Activated CD4-positive, alpha-beta T cell treated with anti-CD3 and anti-CD28 coated beads for 36 hours (primary cell): ENCODE measurements at regions not wholly inside any gene's neighbourhood (a gene's known extent, or its start where the extent isn't known, plus 50 kb on each side); places are given as distances from the start of the nearest gene placed in this dataset.

ENCODE experiments used
- ATAC-seq: fragments of 200-7000 bp; cut with Tn5 transposase; one replicate; pipeline ENCODE4 v1.10.0; 2021; ENCODE audit warnings: mild to moderate bottlenecking, moderate library complexity
- CTCF ChIA-PET: fragments of 350-600 bp; sonication (Branson Sonifier 250); formaldehyde crosslinking; loops from one replicate; lab custom pipeline; 2021; ENCODE audit warnings: antibody characterized with exemption; lab: Charles Lee
- POLR2A ChIA-PET: fragments of 350-600 bp; sonication (Branson Sonifier 250); formaldehyde crosslinking; loops from one replicate; lab custom pipeline; 2021; ENCODE audit warnings: antibody characterized with exemption, inconsistent platforms; lab: Charles Lee
- DNase-seq: peaks from one replicate; pipeline ENCODE4 v3.0.0-alpha.2; 2020
- H3K27ac Mint-ChIP-seq: one replicate; pipeline ENCODE4 v1.8.0; 2021; ENCODE audit warnings: mixed read lengths
- H3K27me3 Mint-ChIP-seq: one replicate; pipeline ENCODE4 v1.8.0; 2021; ENCODE audit warnings: mixed read lengths
- H3K36me3 Mint-ChIP-seq: one replicate; pipeline ENCODE4 v1.8.0; 2021; ENCODE audit warnings: low read depth, mixed read lengths
- H3K4me1 Mint-ChIP-seq: one replicate; pipeline ENCODE4 v1.8.0; 2021; ENCODE audit warnings: mixed read lengths
- H3K4me3 Mint-ChIP-seq: one replicate; pipeline ENCODE4 v1.8.0; 2021; ENCODE audit warnings: mild to moderate bottlenecking, moderate library complexity, mixed read lengths
- H3K9me3 Mint-ChIP-seq: one replicate; pipeline ENCODE4 v1.8.0; 2021; ENCODE audit warnings: low read depth, mixed read lengths
- intact Hi-C, 2 experiments: fragments of 100-400 bp; cut with DNase I in 1 of 2; cut with micrococcal nuclease in 1 of 2; formaldehyde crosslinking; loops; one replicate each; pipeline versions ENCODE4 v1.14.2 to v1.15.1; 2022 to 2024; cut with DNase I, micrococcal nuclease

- H3K4me1 Mint-ChIP-seq: no peaks in the 10 kb centered on the region
- ATAC-seq: no peak
- no peak overlapping the region for H3K27ac Mint-ChIP-seq
- POLR2A ChIA-PET: no interaction called here
- no peaks in the 10 kb centered on the region for H3K27me3 Mint-ChIP-seq
- intact Hi-C loops: no loop called here
- H3K4me3 Mint-ChIP-seq: no peak overlapping the region
- no peak for DNase-seq
- CTCF ChIA-PET: no interaction called here
- peaks cover 13% of the 10 kb centered on the region for H3K9me3 Mint-ChIP-seq
- H3K36me3 Mint-ChIP-seq: no peaks in the 10 kb centered on the region
Observed at GRCh38 chr3:80526153-80526552, 758.4 kb upstream of the ROBO1 start.

- intact Hi-C loops: no loop called here
- CTCF ChIA-PET: no interaction called here
- ATAC-seq (no peak), DNase-seq (no peak)
- no peak overlapping the region for H3K4me3 Mint-ChIP-seq
- no peaks in the 10 kb centered on the region for H3K27me3 Mint-ChIP-seq
- no peaks in the 10 kb centered on the region for H3K4me1 Mint-ChIP-seq
- H3K9me3 Mint-ChIP-seq: peaks cover 10% of the 10 kb centered on the region
- H3K36me3 Mint-ChIP-seq: no peaks in the 10 kb centered on the region
- H3K27ac Mint-ChIP-seq: no peak overlapping the region
- POLR2A ChIA-PET: no interaction called here
Observed at GRCh38 chr3:80521081-80521480, 753.3 kb upstream of the ROBO1 start.

GRCh38 chr3:80519436-80519835 is 751.6 kb upstream of the ROBO1 start:
- H3K9me3 Mint-ChIP-seq: peaks cover 10% of the 10 kb centered on the region
- no peaks in the 10 kb centered on the region for H3K36me3 Mint-ChIP-seq
- DNase-seq (no peak), ATAC-seq (no peak)
- no peak overlapping the region for H3K4me3 Mint-ChIP-seq
- CTCF ChIA-PET: no interaction called here
- H3K27ac Mint-ChIP-seq: no peak overlapping the region
- intact Hi-C loops: no loop called here
- H3K4me1 Mint-ChIP-seq: no peaks in the 10 kb centered on the region
- POLR2A ChIA-PET: no interaction called here
- H3K27me3 Mint-ChIP-seq: no peaks in the 10 kb centered on the region

GRCh38 chr3:80496452-80496851 is 728.7 kb upstream of the ROBO1 start:
- Mint-ChIP-seq H3K27ac (no peak overlapping the region), H3K36me3 (no peaks in the 10 kb centered on the region), H3K4me3 (no peak overlapping the region), H3K4me1 (no peaks in the 10 kb centered on the region), H3K9me3 (peaks cover 5% of the 10 kb centered on the region), H3K27me3 (no peaks in the 10 kb centered on the region)
- CTCF ChIA-PET: interaction anchor here (1.2 kb wide), 1 partner anchor 180 kb away, joined by 3 read pairs; no protein-coding TSS in a partner anchor
- intact Hi-C loops: no loop called here
- ATAC-seq: no peak
- POLR2A ChIA-PET: no interaction called here
- DNase-seq: no peak

GRCh38 chr3:80492162-80492561 is 724.4 kb upstream of the ROBO1 start:
- H3K4me1 Mint-ChIP-seq: no peaks in the 10 kb centered on the region
- ATAC-seq (no peak), DNase-seq (no peak)
- intact Hi-C loops: no loop called here
- ChIA-PET POLR2A (no interaction called here), CTCF (no interaction called here)
- no peaks in the 10 kb centered on the region for H3K36me3 Mint-ChIP-seq
- H3K4me3 Mint-ChIP-seq: no peak overlapping the region
- H3K27me3 Mint-ChIP-seq: no peaks in the 10 kb centered on the region
- H3K27ac Mint-ChIP-seq: no peak overlapping the region
- peaks cover 6% of the 10 kb centered on the region for H3K9me3 Mint-ChIP-seq

- DNase-seq (no peak), ATAC-seq (no peak)
- ChIA-PET POLR2A (no interaction called here), CTCF (no interaction called here)
- peaks cover 5% of the 10 kb centered on the region for H3K9me3 Mint-ChIP-seq
- intact Hi-C loops: no loop called here
- no peak overlapping the region for H3K27ac Mint-ChIP-seq
- no peaks in the 10 kb centered on the region for H3K4me1 Mint-ChIP-seq
- H3K36me3 Mint-ChIP-seq: no peaks in the 10 kb centered on the region
- H3K4me3 Mint-ChIP-seq: no peak overlapping the region
- H3K27me3 Mint-ChIP-seq: no peaks in the 10 kb centered on the region
Observed at GRCh38 chr3:80472961-80473360, 705.2 kb upstream of the ROBO1 start.

- no peak for ATAC-seq
- Mint-ChIP-seq H3K27me3 (no peaks in the 10 kb centered on the region), H3K4me3 (no peak overlapping the region), H3K36me3 (no peaks in the 10 kb centered on the region), H3K4me1 (no peaks in the 10 kb centered on the region), H3K27ac (no peak overlapping the region), H3K9me3 (peaks cover 5% of the 10 kb centered on the region)
- no peak for DNase-seq
- ChIA-PET POLR2A (no interaction called here), CTCF (no interaction called here)
- intact Hi-C loops: no loop called here
Observed at GRCh38 chr3:80472459-80472858, 704.7 kb upstream of the ROBO1 start.

- no peak for ATAC-seq
- no peak overlapping the region for H3K27ac Mint-ChIP-seq
- no peaks in the 10 kb centered on the region for H3K27me3 Mint-ChIP-seq
- no peak for DNase-seq
- intact Hi-C loops: no loop called here
- H3K4me1 Mint-ChIP-seq: no peaks in the 10 kb centered on the region
- POLR2A ChIA-PET: no interaction called here
- no peaks in the 10 kb centered on the region for H3K36me3 Mint-ChIP-seq
- no peak overlapping the region for H3K4me3 Mint-ChIP-seq
- CTCF ChIA-PET: interaction anchor here (0.7 kb wide), 1 partner anchor 19 kb away, joined by 3 read pairs; no protein-coding TSS in a partner anchor
- peaks cover 17% of the 10 kb centered on the region for H3K9me3 Mint-ChIP-seq
Observed at GRCh38 chr3:80470433-80470832, 702.6 kb upstream of the ROBO1 start.

GRCh38 chr3:80465746-80466145 is 697.9 kb upstream of the ROBO1 start:
- ATAC-seq (no peak), DNase-seq (no peak)
- H3K4me1 Mint-ChIP-seq: no peaks in the 10 kb centered on the region
- ChIA-PET CTCF (no interaction called here), POLR2A (no interaction called here)
- intact Hi-C loops: no loop called here
- H3K27me3 Mint-ChIP-seq: no peaks in the 10 kb centered on the region
- no peak overlapping the region for H3K4me3 Mint-ChIP-seq
- peaks cover 17% of the 10 kb centered on the region for H3K9me3 Mint-ChIP-seq
- H3K27ac Mint-ChIP-seq: no peak overlapping the region
- H3K36me3 Mint-ChIP-seq: no peaks in the 10 kb centered on the region

- intact Hi-C loops: no loop called here
- H3K4me1 Mint-ChIP-seq: no peaks in the 10 kb centered on the region
Observed at GRCh38 chr3:80451393-80451792, 683.6 kb upstream of the ROBO1 start.

GRCh38 chr3:80445641-80446040 is 677.8 kb upstream of the ROBO1 start:
- no peak overlapping the region for H3K27ac Mint-ChIP-seq
- H3K9me3 Mint-ChIP-seq: peaks cover 3% of the 10 kb centered on the region
- intact Hi-C loops: no loop called here
- H3K27me3 Mint-ChIP-seq: no peaks in the 10 kb centered on the region
- H3K4me3 Mint-ChIP-seq: no peak overlapping the region
- ChIA-PET CTCF (no interaction called here), POLR2A (no interaction called here)
- no peaks in the 10 kb centered on the region for H3K36me3 Mint-ChIP-seq
- H3K4me1 Mint-ChIP-seq: no peaks in the 10 kb centered on the region
- ATAC-seq (no peak), DNase-seq (no peak)

More at GRCh38 chr3:80451393-80451792, 683.6 kb upstream of the ROBO1 start:
- Mint-ChIP-seq H3K27me3 (no peaks in the 10 kb centered on the region), H3K36me3 (no peaks in the 10 kb centered on the region), H3K27ac (no peak overlapping the region), H3K9me3 (peaks cover 3% of the 10 kb centered on the region), H3K4me3 (no peak overlapping the region)
- DNase-seq (no peak), ATAC-seq (no peak)
- ChIA-PET POLR2A (no interaction called here), CTCF (interaction anchor here (0.6 kb wide), 1 partner anchor 19 kb away, joined by 3 read pairs; no protein-coding TSS in a partner anchor)

- Mint-ChIP-seq H3K4me1 (no peaks in the 10 kb centered on the region), H3K36me3 (no peaks in the 10 kb centered on the region), H3K9me3 (peaks cover 3% of the 10 kb centered on the region), H3K4me3 (no peak overlapping the region), H3K27ac (no peak overlapping the region), H3K27me3 (no peaks in the 10 kb centered on the region)
- ATAC-seq: no peak
- intact Hi-C loops: no loop called here
- ChIA-PET CTCF (no interaction called here), POLR2A (no interaction called here)
- DNase-seq: no peak
Observed at GRCh38 chr3:80445053-80445452, 677.3 kb upstream of the ROBO1 start.

GRCh38 chr3:80439490-80439889 is 671.7 kb upstream of the ROBO1 start:
- POLR2A ChIA-PET: no interaction called here
- H3K27me3 Mint-ChIP-seq: no peaks in the 10 kb centered on the region
- H3K36me3 Mint-ChIP-seq: no peaks in the 10 kb centered on the region
- H3K9me3 Mint-ChIP-seq: peaks cover 5% of the 10 kb centered on the region
- no peaks in the 10 kb centered on the region for H3K4me1 Mint-ChIP-seq
- no peak for DNase-seq
- ATAC-seq: no peak
- intact Hi-C loops: no loop called here
- CTCF ChIA-PET: no interaction called here
- no peak overlapping the region for H3K4me3 Mint-ChIP-seq
- H3K27ac Mint-ChIP-seq: no peak overlapping the region
